ENCODE measurements at regions not wholly inside any gene's neighbourhood (a gene's known extent, or its start where the extent isn't known, plus 50 kb on each side); places are given as distances from the start of the nearest gene placed in this dataset.

- no peak overlapping the region for H3K4me3 ChIP-seq (ENCODE audit: low read depth, low read length)
- DNase-seq (ENCODE audit: low read depth), result no peak
- TF ChIP-seq CTCF (IDR thresholded peaks at IDR 0.05; ENCODE audit: control insufficient read depth, extremely low read depth, insufficient read depth), result no peak
Measured at GRCh38 chr13:78190296-78190695, 271.7 kb upstream of the EDNRB start.

- TF ChIP-seq CTCF (IDR thresholded peaks at IDR 0.05; ENCODE audit: control insufficient read depth, extremely low read depth, insufficient read depth), result no peak
- DNase-seq (ENCODE audit: low read depth), result no peak
- no peak overlapping the region for H3K4me3 ChIP-seq (ENCODE audit: low read depth, low read length)
Measured at GRCh38 chr13:78187781-78188180, 269.1 kb upstream of the EDNRB start.

GRCh38 chr13:78185700-78186099 is 267.1 kb upstream of the EDNRB start:
- H3K4me3 ChIP-seq (ENCODE audit: low read depth, low read length), result no peak overlapping the region
- DNase-seq (ENCODE audit: low read depth), result no peak
- no peak for TF ChIP-seq CTCF (IDR thresholded peaks at IDR 0.05; ENCODE audit: control insufficient read depth, extremely low read depth, insufficient read depth)

- no peak for DNase-seq (ENCODE audit: low read depth)
- no peak overlapping the region for H3K4me3 ChIP-seq (ENCODE audit: low read depth, low read length)
- TF ChIP-seq CTCF (IDR thresholded peaks at IDR 0.05; ENCODE audit: control insufficient read depth, extremely low read depth, insufficient read depth), result no peak
Measured at GRCh38 chr13:78183732-78184131, 265.1 kb upstream of the EDNRB start.

- no peak overlapping the region for H3K4me3 ChIP-seq (ENCODE audit: low read depth, low read length)
- no peak for DNase-seq (ENCODE audit: low read depth)
- TF ChIP-seq CTCF (IDR thresholded peaks at IDR 0.05; ENCODE audit: control insufficient read depth, extremely low read depth, insufficient read depth), result no peak
Measured at GRCh38 chr13:78182813-78183212, 264.2 kb upstream of the EDNRB start.

GRCh38 chr13:78177306-78177705 is 258.7 kb upstream of the EDNRB start:
- no peak for DNase-seq (ENCODE audit: low read depth)
- H3K4me3 ChIP-seq (ENCODE audit: low read depth, low read length), result no peak overlapping the region
- no peak for TF ChIP-seq CTCF (IDR thresholded peaks at IDR 0.05; ENCODE audit: control insufficient read depth, extremely low read depth, insufficient read depth)

GRCh38 chr13:78176880-78177279 is 258.2 kb upstream of the EDNRB start:
- TF ChIP-seq CTCF (IDR thresholded peaks at IDR 0.05; ENCODE audit: control insufficient read depth, extremely low read depth, insufficient read depth), result no peak
- no peak overlapping the region for H3K4me3 ChIP-seq (ENCODE audit: low read depth, low read length)
- no peak for DNase-seq (ENCODE audit: low read depth)

Data from LNCaP clone FGC (cell line).